ENCODE measurements at regions not wholly inside any gene's neighbourhood (a gene's known extent, or its start where the extent isn't known, plus 50 kb on each side); places are given as distances from the start of the nearest gene placed in this dataset.

GRCh38 chrX:109218761-109219160 is 263.1 kb downstream of the GUCY2F start:
- Mint-ChIP-seq H3K27me3 (ENCODE audit: low read depth) (no peaks in the 10 kb centered on the region), H3K4me3 (no peak overlapping the region), H3K36me3 (ENCODE audit: insufficient read depth in 1 of 3, low read depth in 3 of 3) (peaks cover under 1 to 14% (median 3%) of the 10 kb centered on the region in 3 experiments; a peak in 4 of 7 replicates), H3K27ac (no peak overlapping the region), H3K9me3 (peaks cover 6% of the 10 kb centered on the region in 2 experiments), H3K4me1 (no peaks in the 10 kb centered on the region)
- TF ChIP-seq, protein P1, sequence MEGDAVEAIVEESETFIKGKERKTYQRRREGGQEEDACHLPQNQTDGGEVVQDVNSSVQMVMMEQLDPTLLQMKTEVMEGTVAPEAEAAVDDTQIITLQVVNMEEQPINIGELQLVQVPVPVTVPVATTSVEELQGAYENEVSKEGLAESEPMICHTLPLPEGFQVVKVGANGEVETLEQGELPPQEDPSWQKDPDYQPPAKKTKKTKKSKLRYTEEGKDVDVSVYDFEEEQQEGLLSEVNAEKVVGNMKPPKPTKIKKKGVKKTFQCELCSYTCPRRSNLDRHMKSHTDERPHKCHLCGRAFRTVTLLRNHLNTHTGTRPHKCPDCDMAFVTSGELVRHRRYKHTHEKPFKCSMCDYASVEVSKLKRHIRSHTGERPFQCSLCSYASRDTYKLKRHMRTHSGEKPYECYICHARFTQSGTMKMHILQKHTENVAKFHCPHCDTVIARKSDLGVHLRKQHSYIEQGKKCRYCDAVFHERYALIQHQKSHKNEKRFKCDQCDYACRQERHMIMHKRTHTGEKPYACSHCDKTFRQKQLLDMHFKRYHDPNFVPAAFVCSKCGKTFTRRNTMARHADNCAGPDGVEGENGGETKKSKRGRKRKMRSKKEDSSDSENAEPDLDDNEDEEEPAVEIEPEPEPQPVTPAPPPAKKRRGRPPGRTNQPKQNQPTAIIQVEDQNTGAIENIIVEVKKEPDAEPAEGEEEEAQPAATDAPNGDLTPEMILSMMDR (conservative IDR thresholded peaks at IDR 0.05): no peak
- no peak for DNase-seq
- Histone ChIP-seq H3T11ph (ENCODE audit: low read length) (no peak overlapping the region), H2BK120ac (ENCODE audit: low read depth, low read length, poor library complexity, severe bottlenecking) (no peak overlapping the region), H3K4me2 (ENCODE audit: insufficient read depth, insufficient read length, low read length) (no peak overlapping the region), H3K4me1 (ENCODE audit: insufficient read depth, low read length) (no peaks in the 10 kb centered on the region), H2BK5ac (ENCODE audit: insufficient read length, low read length) (no peak overlapping the region), H3K79me1 (ENCODE audit: insufficient read depth, low read depth, low read length, poor library complexity, severe bottlenecking) (no peaks in the 10 kb centered on the region), H3K18ac (ENCODE audit: insufficient read length, low read depth, low read length) (no peak overlapping the region), H2BK12ac (ENCODE audit: insufficient read length, low read depth, low read length) (no peak overlapping the region), H4K5ac (ENCODE audit: insufficient read length, low read depth, low read length) (no peak overlapping the region), H3K27me3 (ENCODE audit: insufficient read depth, low read length) (no peaks in the 10 kb centered on the region), H3K23ac (ENCODE audit: insufficient read length, low read depth, low read length) (no peak overlapping the region), H3K56ac (ENCODE audit: insufficient read length, low read depth, low read length) (no peak overlapping the region), H3K9ac (ENCODE audit: extremely low read depth, insufficient read length, low read length) (no peak overlapping the region), H2AFZ (ENCODE audit: low read length) (no peak overlapping the region), H3K27ac (ENCODE audit: insufficient read length, low read depth, low read length) (no peak overlapping the region), H4K8ac (replicated peaks; ENCODE audit: insufficient read length, low read depth, low read length) (no peak overlapping the region), H2AK5ac (ENCODE audit: insufficient read length, low read length) (no peak overlapping the region), H2BK20ac (ENCODE audit: low read depth, low read length, poor library complexity, severe bottlenecking) (no peak overlapping the region), H3K4ac (ENCODE audit: low read depth, low read length) (no peak overlapping the region), H4K20me1 (ENCODE audit: control insufficient read depth, insufficient read depth, insufficient read length) (no peaks in the 10 kb centered on the region), H3K79me2 (ENCODE audit: insufficient read depth, low read length) (no peaks in the 10 kb centered on the region), H3K14ac (ENCODE audit: insufficient read depth, low read length) (no peak overlapping the region), H3K9me3 (ENCODE audit: control insufficient read depth, low read depth, low read length) (no peaks in the 10 kb centered on the region), H4K91ac (ENCODE audit: insufficient read length, low read depth, low read length) (no peak overlapping the region), H2BK15ac (ENCODE audit: low read depth, low read length) (no peak overlapping the region), H3K23me2 (ENCODE audit: insufficient read length, low read depth, low read length, poor library complexity, severe bottlenecking) (no peaks in the 10 kb centered on the region)
- WGBS (ENCODE audit: extremely low coverage, insufficient read length, low lambda C conversion rate): no CpG with 5 or more reads among the region's 1 CpG
